ENCODE measurements at regions not wholly inside any gene's neighbourhood (a gene's known extent, or its start where the extent isn't known, plus 50 kb on each side); places are given as distances from the start of the nearest gene placed in this dataset.

- TF ChIP-seq SIX5 (IDR thresholded peaks at IDR 0.05; ENCODE audit: borderline replicate concordance in 1 of 2, insufficient read depth in 1 of 2, low read depth in 1 of 2, low read length in 2 of 2) (no peak), CREB5 (CRISPR knock-in tag; IDR thresholded peaks at IDR 0.05) (no peak), BHLHE40 (IDR thresholded peaks at IDR 0.05; ENCODE audit: low read length) (peak; percentile 68), KAT2B (IDR thresholded peaks at IDR 0.05; ENCODE audit: low read depth, low read length) (no peak), ARNT (IDR thresholded peaks at IDR 0.05) (peak; percentile 88 to 94), ARID1B (IDR thresholded peaks at IDR 0.05) (peak; percentile 100), ZNF764 (CRISPR knock-in tag; IDR thresholded peaks at IDR 0.05; ENCODE audit: low read depth) (no peak), NONO (IDR thresholded peaks at IDR 0.05; ENCODE audit: low read depth in 2 of 2, low read length in 1 of 2) (peak in 1 of 2 experiments; percentile 78; a peak in 2 of 4 replicates), MITF (IDR thresholded peaks at IDR 0.05) (0 out of 2 replicates have a peak, but pooled peaks have one; percentile 23), ZBTB43 (CRISPR knock-in tag; IDR thresholded peaks at IDR 0.05) (no peak), MAFG (tag; conservative IDR thresholded peaks at IDR 0.05) (peak; percentile 45; the same call in 1 of the 2 replicates), ETS2 (tag; IDR thresholded peaks at IDR 0.05; ENCODE audit: borderline replicate concordance, poor library complexity, severe bottlenecking) (no peak), BRD9 (IDR thresholded peaks at IDR 0.05; ENCODE audit: low read depth, partially characterized antibody) (peak; percentile 47), PYGO2 (tag; IDR thresholded peaks at IDR 0.05) (peak; percentile 93), CREB3L1 (IDR thresholded peaks at IDR 0.05; ENCODE audit: borderline replicate concordance, low read depth) (peak; percentile 57; the same call in 1 of the 2 replicates), THRAP3 (IDR thresholded peaks at IDR 0.05; ENCODE audit: borderline replicate concordance) (no peak), HIVEP1 (CRISPR knock-in tag; IDR thresholded peaks at IDR 0.05) (no peak), TEAD4 (IDR thresholded peaks at IDR 0.05; ENCODE audit: low read length) (peak; percentile 98), TEAD4 (CRISPR knock-in tag; IDR thresholded peaks at IDR 0.05; ENCODE audit: borderline replicate concordance) (no peak), IRF9 (tag; IDR thresholded peaks at IDR 0.05) (no peak), MYBL2 (IDR thresholded peaks at IDR 0.05; ENCODE audit: low read depth) (no peak; the same call in 1 of the 2 replicates), MYBL2 (CRISPR knock-in tag; IDR thresholded peaks at IDR 0.05; ENCODE audit: borderline replicate concordance) (no peak), ETV5 (CRISPR knock-in tag; IDR thresholded peaks at IDR 0.05; ENCODE audit: low read depth) (no peak)
These were observed 279.4 kb upstream of the LYZL1 start (continued) for GRCh38 chr10:29009464-29009863.
